ENCODE measurements at regions not wholly inside any gene's neighbourhood (a gene's known extent, or its start where the extent isn't known, plus 50 kb on each side); places are given as distances from the start of the nearest gene placed in this dataset.

DNA sequence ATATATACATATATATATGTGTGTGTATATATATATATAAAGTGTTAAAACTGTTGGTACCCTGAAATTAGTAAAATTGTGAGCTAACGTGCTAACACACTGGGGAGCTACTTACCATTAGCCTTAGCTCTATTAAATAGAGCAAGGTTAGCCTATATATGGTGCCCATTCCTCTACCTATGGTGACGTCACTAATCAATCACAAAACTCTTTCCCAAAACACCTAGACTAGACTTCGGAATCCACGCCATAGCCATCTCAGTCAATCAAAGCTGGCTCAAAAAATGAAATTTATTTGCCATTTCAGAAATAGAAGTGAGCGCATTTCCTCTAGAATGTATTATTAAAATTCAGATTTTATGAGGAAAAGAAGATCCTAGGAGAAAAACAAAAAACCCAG, 229.0 kb upstream of the TENM3 start:
- TF ChIP-seq, protein P1, sequence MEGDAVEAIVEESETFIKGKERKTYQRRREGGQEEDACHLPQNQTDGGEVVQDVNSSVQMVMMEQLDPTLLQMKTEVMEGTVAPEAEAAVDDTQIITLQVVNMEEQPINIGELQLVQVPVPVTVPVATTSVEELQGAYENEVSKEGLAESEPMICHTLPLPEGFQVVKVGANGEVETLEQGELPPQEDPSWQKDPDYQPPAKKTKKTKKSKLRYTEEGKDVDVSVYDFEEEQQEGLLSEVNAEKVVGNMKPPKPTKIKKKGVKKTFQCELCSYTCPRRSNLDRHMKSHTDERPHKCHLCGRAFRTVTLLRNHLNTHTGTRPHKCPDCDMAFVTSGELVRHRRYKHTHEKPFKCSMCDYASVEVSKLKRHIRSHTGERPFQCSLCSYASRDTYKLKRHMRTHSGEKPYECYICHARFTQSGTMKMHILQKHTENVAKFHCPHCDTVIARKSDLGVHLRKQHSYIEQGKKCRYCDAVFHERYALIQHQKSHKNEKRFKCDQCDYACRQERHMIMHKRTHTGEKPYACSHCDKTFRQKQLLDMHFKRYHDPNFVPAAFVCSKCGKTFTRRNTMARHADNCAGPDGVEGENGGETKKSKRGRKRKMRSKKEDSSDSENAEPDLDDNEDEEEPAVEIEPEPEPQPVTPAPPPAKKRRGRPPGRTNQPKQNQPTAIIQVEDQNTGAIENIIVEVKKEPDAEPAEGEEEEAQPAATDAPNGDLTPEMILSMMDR (IDR thresholded peaks at IDR 0.05): no peak
- no peak for TF ChIP-seq POLR2A (IDR thresholded peaks at IDR 0.05)
